PC-3 (cell line): ENCODE measurements at regions not wholly inside any gene's neighbourhood (a gene's known extent, or its start where the extent isn't known, plus 50 kb on each side); places are given as distances from the start of the nearest gene placed in this dataset.

Experiments used
- ATAC-seq: fragments of 200-7000 bp; cut with Tn5 transposase; 2 replicates; pipeline ENCODE4 v1.9.1; 2020; ENCODE audit warnings: mild to moderate bottlenecking, moderate library complexity
- BruUV-seq: library from RNA; stranded (reverse); fragments of 400-500 nt; replicated peaks from 2 replicates; lab custom pipeline; 2021; lab: Mats Ljungman, UMichigan
- CTCF ChIA-PET: fragments of 300-600 bp; sonication (Branson Sonifier 250); formaldehyde crosslinking; loops from one replicate; lab custom pipeline; 2022; ENCODE audit warnings: antibody characterized with exemption; lab: Charles Lee
- POLR2A ChIA-PET: fragments of 300-600 bp; sonication (Branson Sonifier 250); formaldehyde crosslinking; loops from one replicate; lab custom pipeline; 2022; ENCODE audit warnings: antibody characterized with exemption; ENCODE audit not compliant: unreplicated experiment; lab: Charles Lee
- DNase-seq: peaks from one replicate; pipeline ENCODE4 v3.0.0-alpha.2; 2015
- H2AFZ ChIP-seq: fragments of 300-600 bp; sonication (generic); 2 replicates; pipeline ENCODE4 v1.6.0; 2016; ENCODE audit warnings: antibody characterized with exemption, low read length
- H3F3A ChIP-seq: fragments of 300-600 bp; sonication (generic); one replicate; pipeline ENCODE4 v1.6.0; 2017; ENCODE audit warnings: antibody characterized with exemption, low read length, control low read depth, mild to moderate bottlenecking; ENCODE audit not compliant: unreplicated experiment
- H3K27ac ChIP-seq: fragments of 300-600 bp; sonication (generic); 2 replicates; pipeline ENCODE4 v1.5.1; 2016; ENCODE audit warnings: mild to moderate bottlenecking, low read length
- H3K27me3 ChIP-seq: fragments of 300-600 bp; sonication (generic); 2 replicates; pipeline ENCODE4 v1.6.1; 2016; ENCODE audit warnings: low read length, mixed read lengths
- H3K36me3 ChIP-seq: fragments of 300-600 bp; sonication (generic); 2 replicates; pipeline ENCODE4 v1.6.1; 2016; ENCODE audit warnings: low read depth, mixed run types, low read length, mixed read lengths
- H3K4me1 ChIP-seq: fragments of 300-600 bp; sonication (generic); 2 replicates; pipeline ENCODE4 v1.5.1; 2016; ENCODE audit warnings: low read length; ENCODE audit not compliant: insufficient read depth
- H3K4me2 ChIP-seq: fragments of 300-600 bp; sonication (generic); 2 replicates; pipeline ENCODE4 v1.6.0; 2016; ENCODE audit warnings: low read length
- H3K4me3 ChIP-seq: fragments of 300-600 bp; sonication (generic); 2 replicates; pipeline ENCODE4 v1.5.1; 2016; ENCODE audit warnings: mild to moderate bottlenecking, low read length, mixed read lengths
- H3K79me2 ChIP-seq: fragments of 300-600 bp; sonication (generic); 2 replicates; pipeline ENCODE4 v1.6.1; 2017; ENCODE audit warnings: low read length, mixed read lengths
- H3K9ac ChIP-seq: fragments of 300-600 bp; sonication (generic); 2 replicates; pipeline ENCODE4 v1.6.0; 2016; ENCODE audit warnings: mild to moderate bottlenecking, low read length
- H3K9me2 ChIP-seq: fragments of 300-600 bp; sonication (generic); replicated peaks from 2 replicates; pipeline ENCODE4 v1.6.1; 2016; ENCODE audit warnings: mixed run types, low read length, mixed read lengths
- H3K9me3 ChIP-seq: fragments of 300-600 bp; sonication (generic); 2 replicates; pipeline ENCODE4 v1.6.1; 2016; ENCODE audit warnings: low read length, mixed read lengths
- H4K20me1 ChIP-seq: fragments of 300-600 bp; sonication (generic); 2 replicates; pipeline ENCODE4 v1.6.1; 2016; ENCODE audit warnings: low read length, mixed read lengths
- CTCF ChIP-seq: fragments of 300-600 bp; sonication (generic); conservative IDR thresholded peaks from 2 replicates; pipeline ENCODE4 v1.5.1; 2017; ENCODE audit warnings: antibody characterized with exemption, low read depth, mild to moderate bottlenecking, low read length
- EZH2 ChIP-seq: fragments of 300-600 bp; sonication (generic); IDR thresholded peaks from one replicate; pipeline ENCODE4 v1.6.1; 2017; ENCODE audit warnings: antibody characterized with exemption, mild to moderate bottlenecking, low read length; ENCODE audit not compliant: unreplicated experiment
- EZH2phosphoT487 ChIP-seq: fragments of 300-600 bp; sonication (generic); IDR thresholded peaks from 2 replicates; pipeline ENCODE4 v1.6.1; 2018; ENCODE audit warnings: mild to moderate bottlenecking, antibody characterized with exemption, low read length, borderline replicate concordance
- intact Hi-C: fragments of 100-400 bp; cut with micrococcal nuclease; formaldehyde crosslinking; loops from 2 replicates; pipeline ENCODE4 v1.9.0; 2023

GRCh38 chr2:66137606-66138130 is 297.3 kb upstream of the MEIS1 start:
- no peak overlapping the region for H3K9ac ChIP-seq
- BruUV-seq, result no TSS peak
- peaks cover 26% of the 10 kb centered on the region for H3K27me3 ChIP-seq
- ChIA-PET POLR2A (no interaction called here), CTCF (interaction anchor here (0.5 kb wide), 1 partner anchor 103 kb away, joined by 3 read pairs; no protein-coding TSS in a partner anchor)
- no peaks in the 10 kb centered on the region for H3K9me3 ChIP-seq
- no peak overlapping the region for H3K27ac ChIP-seq
- DNase-seq (no peak), ATAC-seq (no peak)
- no peaks in the 10 kb centered on the region for H3K4me1 ChIP-seq
- TF ChIP-seq CTCF, result no peak
- no peak for TF ChIP-seq EZH2
- no peak for TF ChIP-seq EZH2phosphoT487
- H3F3A ChIP-seq, result no peaks in the 10 kb centered on the region
- no peak overlapping the region for H3K4me2 ChIP-seq
- H3K36me3 ChIP-seq, result no peaks in the 10 kb centered on the region
- no peak overlapping the region for H3K4me3 ChIP-seq
- no peaks in the 10 kb centered on the region for H3K79me2 ChIP-seq
- H3K9me2 ChIP-seq, result no peaks in the 10 kb centered on the region
- no peak overlapping the region for H2AFZ ChIP-seq
- no peaks in the 10 kb centered on the region for H4K20me1 ChIP-seq
- intact Hi-C loops, result no loop called here

GRCh38 chr2:66134138-66134701 is 300.7 kb upstream of the MEIS1 start:
- Histone ChIP-seq H3F3A (no peaks in the 10 kb centered on the region), H3K4me3 (no peak overlapping the region), H3K4me1 (no peaks in the 10 kb centered on the region), H3K9me2 (no peaks in the 10 kb centered on the region), H3K27ac (no peak overlapping the region), H3K9me3 (no peaks in the 10 kb centered on the region), H3K4me2 (no peak overlapping the region), H3K79me2 (no peaks in the 10 kb centered on the region), H3K9ac (no peak overlapping the region), H4K20me1 (no peaks in the 10 kb centered on the region), H3K36me3 (no peaks in the 10 kb centered on the region), H2AFZ (no peak overlapping the region), H3K27me3 (peaks cover 49% of the 10 kb centered on the region)
- BruUV-seq, result no TSS peak
- POLR2A ChIA-PET, result no interaction called here
- intact Hi-C loops, result no loop called here
- CTCF ChIA-PET, result no interaction called here
- TF ChIP-seq CTCF (no peak), EZH2phosphoT487 (no peak), EZH2 (no peak)
- ATAC-seq (no peak), DNase-seq (no peak)

- H3K4me2 ChIP-seq, result no peak overlapping the region
- no peaks in the 10 kb centered on the region for H3F3A ChIP-seq
- BruUV-seq, result no TSS peak
- ChIA-PET CTCF (no interaction called here), POLR2A (no interaction called here)
- H3K36me3 ChIP-seq, result no peaks in the 10 kb centered on the region
- H3K79me2 ChIP-seq, result no peaks in the 10 kb centered on the region
- no peak overlapping the region for H3K27ac ChIP-seq
- ATAC-seq (no peak), DNase-seq (no peak)
- H3K9me2 ChIP-seq, result no peaks in the 10 kb centered on the region
- intact Hi-C loops, result no loop called here
- no peaks in the 10 kb centered on the region for H4K20me1 ChIP-seq
- H3K9ac ChIP-seq, result no peak overlapping the region
- TF ChIP-seq EZH2 (no peak), CTCF (no peak), EZH2phosphoT487 (no peak)
- H3K27me3 ChIP-seq, result peaks cover 80% of the 10 kb centered on the region
- H3K4me1 ChIP-seq, result no peaks in the 10 kb centered on the region
- H3K9me3 ChIP-seq, result no peaks in the 10 kb centered on the region
- no peak overlapping the region for H3K4me3 ChIP-seq
- no peak overlapping the region for H2AFZ ChIP-seq
Measured at GRCh38 chr2:66127656-66128055, 307.3 kb upstream of the MEIS1 start.
